Activated T-helper 2 cell treated with anti-CD3 and anti-CD28 coated beads, Interferon-gamma antibody, Interleukin-2, Interleukin-4, amounts not matched to agents 10 μg/mL and 5 μg/mL and 100 μg/mL, durations not matched to agents 14 hours and 24 hours and 36 hours (primary cell): ENCODE measurements at regions not wholly inside any gene's neighbourhood (a gene's known extent, or its start where the extent isn't known, plus 50 kb on each side); places are given as distances from the start of the nearest gene placed in this dataset.
"Not testable (repeated sequence)": the region's sequence is repeated elsewhere in the genome, so short reads cannot be mapped to it uniquely, and the experiment has no call there.

Source experiments
- DNase-seq: peaks from one replicate; pipeline ENCODE4 v3.0.0; 2021; ENCODE audit warnings: low spot score
- H3K27ac Mint-ChIP-seq: one replicate; pipeline ENCODE4 v1.8.0; 2021; ENCODE audit warnings: mixed read lengths
- H3K27me3 Mint-ChIP-seq: one replicate; pipeline ENCODE4 v1.8.0; 2021; ENCODE audit warnings: low read depth, mixed read lengths
- H3K36me3 Mint-ChIP-seq: one replicate; pipeline ENCODE4 v1.8.0; 2021; ENCODE audit warnings: low read depth, mixed read lengths
- H3K4me1 Mint-ChIP-seq: one replicate; pipeline ENCODE4 v1.8.0; 2021; ENCODE audit warnings: low read depth, mixed read lengths
- H3K4me3 Mint-ChIP-seq: one replicate; pipeline ENCODE4 v1.8.0; 2021; ENCODE audit warnings: low read depth, mild to moderate bottlenecking, moderate library complexity, mixed read lengths
- H3K9me3 Mint-ChIP-seq: one replicate; pipeline ENCODE4 v1.8.0; 2021; ENCODE audit warnings: mixed read lengths
- intact Hi-C: fragments of 100-400 bp; cut with micrococcal nuclease; formaldehyde crosslinking; loops from one replicate; pipeline ENCODE4 v1.15.1; 2023

DNA sequence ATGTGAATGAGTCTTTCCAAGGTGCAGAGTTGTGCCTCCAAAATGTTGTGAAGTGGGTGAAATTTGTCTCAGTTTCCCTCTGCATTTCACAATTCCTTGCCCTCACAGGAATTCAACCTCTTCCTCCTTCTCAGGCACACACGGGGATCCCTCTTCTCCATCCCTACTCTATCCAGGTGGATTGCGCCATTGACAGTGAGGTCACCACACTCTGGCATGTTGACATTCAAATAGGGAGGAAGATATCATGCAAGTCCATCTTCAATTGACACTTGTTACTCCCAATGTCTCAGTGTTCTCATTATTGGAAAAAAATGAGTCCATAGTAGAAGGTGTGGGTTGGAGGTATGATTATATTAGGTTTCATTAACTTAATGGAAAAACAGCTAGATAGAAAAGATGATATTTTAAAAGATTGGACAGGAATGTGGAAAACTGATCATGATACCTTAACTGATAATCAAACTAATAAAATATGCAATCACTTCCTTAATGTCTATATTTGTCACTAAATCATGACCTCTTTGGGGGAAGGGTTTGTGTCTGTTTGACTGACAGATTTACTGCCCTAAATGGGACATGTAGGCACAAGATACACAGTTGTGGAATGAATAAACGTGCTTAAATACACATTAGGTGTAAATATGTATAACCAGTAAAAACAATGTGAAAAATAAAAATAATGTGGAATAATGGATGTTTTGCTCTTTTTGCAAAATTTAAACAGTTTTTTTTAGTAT is 213.8 kb upstream of the SLC8A1 start:
- Mint-ChIP-seq H3K36me3 (no peaks in the 10 kb centered on the region), H3K4me1 (no peaks in the 10 kb centered on the region), H3K27me3 (no peaks in the 10 kb centered on the region), H3K9me3 (no peaks in the 10 kb centered on the region), H3K27ac (no peak overlapping the region), H3K4me3 (no peak overlapping the region)
- intact Hi-C loops, result no loop called here
- no peak for DNase-seq

- no peaks in the 10 kb centered on the region for H3K4me1 Mint-ChIP-seq
- H3K9me3 Mint-ChIP-seq, result no peaks in the 10 kb centered on the region
- no peak for DNase-seq
- intact Hi-C loops, result no loop called here
- no peak overlapping the region for H3K27ac Mint-ChIP-seq
- H3K27me3 Mint-ChIP-seq, result no peaks in the 10 kb centered on the region
- H3K4me3 Mint-ChIP-seq, result no peak overlapping the region
- no peaks in the 10 kb centered on the region for H3K36me3 Mint-ChIP-seq
These were observed 214.5 kb upstream of the SLC8A1 start for GRCh38 chr2:40666398-40666797.

DNA sequence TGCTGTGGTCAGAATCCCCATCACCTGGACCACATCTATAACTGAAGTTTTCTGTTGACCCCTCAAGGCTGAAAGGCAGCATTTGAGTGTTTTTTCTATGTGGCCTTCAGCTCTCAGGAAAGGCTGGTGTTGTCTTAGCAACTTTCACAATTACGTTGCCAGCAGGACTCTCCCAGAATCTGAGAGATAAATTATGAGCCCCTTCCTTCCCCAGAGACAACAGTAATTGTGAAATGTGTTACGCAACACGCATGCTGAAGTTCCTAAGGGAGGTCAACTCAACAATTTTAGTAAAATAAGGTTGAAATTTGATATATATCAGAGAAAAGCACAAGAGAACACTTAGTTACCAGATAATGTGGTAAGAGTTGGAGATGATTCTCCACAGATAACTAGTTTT is 216.5 kb upstream of the SLC8A1 start:
- H3K36me3 Mint-ChIP-seq, result no peaks in the 10 kb centered on the region
- H3K4me3 Mint-ChIP-seq, result no peak overlapping the region
- no peaks in the 10 kb centered on the region for H3K4me1 Mint-ChIP-seq
- no peaks in the 10 kb centered on the region for H3K27me3 Mint-ChIP-seq
- intact Hi-C loops, result no loop called here
- no peaks in the 10 kb centered on the region for H3K9me3 Mint-ChIP-seq
- DNase-seq, result no peak
- H3K27ac Mint-ChIP-seq, result no peak overlapping the region

DNA sequence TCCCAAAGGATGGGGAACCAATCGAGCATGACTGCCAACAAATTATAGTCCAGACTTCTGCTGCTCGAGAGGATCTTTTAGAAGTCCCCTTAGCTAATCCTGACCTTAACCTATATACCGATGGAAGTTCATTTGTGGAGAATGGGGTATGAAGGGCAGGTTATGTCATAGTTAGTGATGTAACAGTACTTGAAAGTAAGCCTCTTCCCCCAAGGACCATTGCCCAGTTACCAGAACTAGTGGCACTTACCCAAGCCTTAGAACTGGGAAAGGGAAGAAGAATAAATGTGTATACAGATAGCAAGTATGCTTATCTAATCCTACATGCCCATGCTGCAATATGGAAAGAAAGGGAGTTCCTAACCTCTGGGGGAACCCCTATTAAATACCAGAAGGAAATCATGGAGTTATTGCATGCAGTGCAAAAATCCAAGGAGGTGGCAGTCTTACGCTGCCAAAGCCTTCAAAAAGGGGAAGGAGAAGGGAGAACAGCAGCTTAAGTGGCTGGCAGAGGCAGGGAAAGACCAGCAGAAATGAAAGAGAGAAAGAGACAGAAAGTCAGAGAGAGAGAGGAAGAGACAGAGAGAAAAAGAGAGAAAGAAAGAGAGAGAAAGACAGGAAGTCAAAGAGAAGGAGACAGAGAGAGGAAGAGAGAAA is 224.4 kb upstream of the SLC8A1 start:
- H3K27ac Mint-ChIP-seq, H3K4me3 Mint-ChIP-seq, H3K36me3 Mint-ChIP-seq, DNase-seq, intact Hi-C loops, H3K4me1 Mint-ChIP-seq, H3K27me3 Mint-ChIP-seq: not testable (repeated sequence)
- H3K9me3 Mint-ChIP-seq, result peaks cover 12% of the 10 kb centered on the region

DNA sequence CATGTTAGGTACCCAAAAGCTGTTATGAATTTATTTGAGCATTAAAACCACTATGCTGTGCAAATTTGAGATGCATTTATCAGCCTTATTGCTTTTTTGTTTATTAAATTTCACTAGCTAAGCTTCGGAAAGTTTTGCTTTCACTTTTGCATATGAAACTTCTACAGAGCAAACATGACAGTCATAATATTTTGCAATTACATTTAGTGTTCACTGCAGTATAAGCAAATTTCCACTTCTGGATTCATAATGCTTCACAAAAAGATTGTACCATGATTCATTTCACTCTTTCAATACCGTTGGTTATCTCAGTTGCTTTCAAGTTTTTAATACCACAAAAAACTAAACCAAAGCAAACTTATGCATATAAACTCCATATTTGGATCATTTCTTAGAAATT is 228.7 kb upstream of the SLC8A1 start:
- H3K36me3 Mint-ChIP-seq, result no peaks in the 10 kb centered on the region
- H3K4me1 Mint-ChIP-seq, result peaks cover 5% of the 10 kb centered on the region
- DNase-seq, result no peak
- intact Hi-C loops, result no loop called here
- no peak overlapping the region for H3K4me3 Mint-ChIP-seq
- no peaks in the 10 kb centered on the region for H3K27me3 Mint-ChIP-seq
- H3K27ac Mint-ChIP-seq, result no peak overlapping the region
- peaks cover 24% of the 10 kb centered on the region for H3K9me3 Mint-ChIP-seq

DNA sequence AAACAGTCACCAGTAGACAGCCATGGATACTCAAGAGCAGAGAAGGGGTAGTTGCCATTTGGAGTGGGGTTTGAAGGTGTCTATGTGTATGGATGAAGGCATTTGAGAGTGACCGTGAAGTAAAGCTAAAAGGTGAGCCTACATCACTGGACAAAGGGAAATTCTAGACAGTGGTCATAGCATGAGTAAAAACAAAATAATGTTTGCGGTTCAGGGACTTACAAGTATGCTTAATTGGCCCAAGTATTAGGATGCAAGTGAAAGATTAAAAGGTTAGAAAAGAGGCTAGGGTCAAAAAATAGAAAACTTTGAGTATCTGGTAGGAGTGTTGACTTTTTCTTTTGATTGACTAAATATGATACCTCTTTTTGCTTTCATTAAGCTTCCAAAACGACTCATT is 238.1 kb upstream of the SLC8A1 start:
- H3K27ac Mint-ChIP-seq, result no peak overlapping the region
- intact Hi-C loops, result no loop called here
- H3K36me3 Mint-ChIP-seq, result no peaks in the 10 kb centered on the region
- no peaks in the 10 kb centered on the region for H3K4me1 Mint-ChIP-seq
- DNase-seq, result no peak
- peaks cover 3% of the 10 kb centered on the region for H3K9me3 Mint-ChIP-seq
- no peak overlapping the region for H3K4me3 Mint-ChIP-seq
- no peaks in the 10 kb centered on the region for H3K27me3 Mint-ChIP-seq

- Mint-ChIP-seq H3K9me3 (peaks cover 3% of the 10 kb centered on the region), H3K4me1 (no peaks in the 10 kb centered on the region), H3K4me3 (no peak overlapping the region), H3K36me3 (no peaks in the 10 kb centered on the region), H3K27me3 (no peaks in the 10 kb centered on the region), H3K27ac (no peak overlapping the region)
- intact Hi-C loops, result no loop called here
- DNase-seq, result no peak
These were observed 238.6 kb upstream of the SLC8A1 start for GRCh38 chr2:40690525-40690924.

GRCh38 chr2:40700231-40700954 is 248.5 kb upstream of the SLC8A1 start:
- Mint-ChIP-seq H3K27me3 (no peaks in the 10 kb centered on the region), H3K9me3 (no peaks in the 10 kb centered on the region), H3K4me3 (no peak overlapping the region), H3K36me3 (no peaks in the 10 kb centered on the region), H3K27ac (no peak overlapping the region), H3K4me1 (no peaks in the 10 kb centered on the region)
- intact Hi-C loops, result no loop called here
- no peak for DNase-seq

DNA sequence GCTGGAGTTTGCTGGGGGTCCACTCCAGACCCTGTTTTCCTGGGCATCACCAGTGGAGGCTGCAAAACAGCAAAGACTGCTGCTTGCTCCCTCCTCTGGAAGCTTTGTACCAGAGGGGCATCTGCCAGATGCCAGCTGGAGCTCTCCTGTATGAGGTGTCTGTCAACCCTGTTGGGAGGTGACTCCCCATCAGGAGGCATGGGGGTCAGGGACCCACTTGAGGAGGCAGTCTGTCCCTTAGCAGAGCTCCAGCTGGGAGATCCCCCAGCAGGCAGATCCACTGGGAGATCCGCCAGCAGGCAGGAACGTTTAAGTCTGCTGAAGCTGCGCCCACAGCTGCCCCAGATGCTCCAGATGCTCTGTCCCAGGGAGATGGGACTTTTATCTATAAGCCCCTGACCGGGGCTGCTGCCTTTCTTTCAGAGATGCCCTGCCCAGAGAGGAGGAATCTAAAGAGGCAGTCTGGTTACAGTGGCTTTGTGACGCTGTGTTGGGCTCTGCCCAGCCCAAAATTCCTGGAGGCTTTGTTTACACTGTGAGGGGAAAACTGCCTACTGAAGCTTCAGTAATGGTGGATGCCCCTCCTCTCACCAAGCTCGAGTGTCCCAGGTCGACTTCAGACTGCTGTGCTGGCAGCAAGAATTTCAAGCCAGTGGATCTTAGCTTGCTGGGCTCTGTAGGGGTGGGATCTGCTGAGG is 260.5 kb upstream of the SLC8A1 start:
- H3K27ac Mint-ChIP-seq, H3K27me3 Mint-ChIP-seq, H3K4me1 Mint-ChIP-seq, H3K9me3 Mint-ChIP-seq, H3K36me3 Mint-ChIP-seq, H3K4me3 Mint-ChIP-seq, DNase-seq, intact Hi-C loops: not testable (repeated sequence)

DNA sequence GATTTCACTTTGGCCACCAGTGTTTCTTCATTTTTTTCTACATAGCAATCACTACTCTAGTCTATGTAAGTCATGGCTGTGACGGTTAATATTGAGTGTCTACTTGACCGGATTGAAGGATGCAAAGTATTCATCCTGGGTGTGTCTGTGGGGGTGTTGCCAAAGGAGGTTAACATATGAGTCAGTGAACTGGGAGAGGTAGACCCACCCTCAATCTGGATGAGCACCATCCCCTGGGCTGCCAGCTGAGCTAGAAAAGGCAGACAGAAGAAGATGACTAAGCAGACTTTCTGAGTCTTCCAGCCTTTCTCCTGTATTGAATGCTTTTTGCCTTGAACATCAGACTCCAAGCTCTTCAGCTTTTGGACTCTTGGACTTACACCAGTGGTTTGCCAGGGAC is 265.0 kb upstream of the SLC8A1 start:
- intact Hi-C loops, result no loop called here
- H3K9me3 Mint-ChIP-seq, result no peaks in the 10 kb centered on the region
- H3K4me1 Mint-ChIP-seq, result no peaks in the 10 kb centered on the region
- DNase-seq, result no peak
- H3K36me3 Mint-ChIP-seq, result no peaks in the 10 kb centered on the region
- no peak overlapping the region for H3K4me3 Mint-ChIP-seq
- no peaks in the 10 kb centered on the region for H3K27me3 Mint-ChIP-seq
- no peak overlapping the region for H3K27ac Mint-ChIP-seq

DNA sequence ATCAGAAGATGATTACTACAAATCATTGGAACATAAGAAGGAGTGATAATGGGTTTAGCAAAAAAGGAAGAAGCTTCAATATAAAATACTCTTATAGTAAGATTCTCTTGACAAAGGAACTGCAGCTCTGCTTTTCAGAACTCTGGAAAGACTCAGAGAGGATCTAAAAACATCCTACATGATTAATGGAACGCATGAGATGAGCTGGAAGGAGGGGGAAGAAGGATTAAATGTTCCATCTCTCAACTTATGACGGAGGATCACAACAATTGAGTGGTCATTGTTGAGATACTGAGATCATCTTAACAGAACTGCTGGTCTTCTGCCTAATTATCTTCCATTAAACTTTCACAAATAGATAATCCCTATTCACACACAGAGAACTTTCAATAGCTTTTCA is 267.5 kb upstream of the SLC8A1 start:
- no peak overlapping the region for H3K27ac Mint-ChIP-seq
- no peaks in the 10 kb centered on the region for H3K4me1 Mint-ChIP-seq
- no peaks in the 10 kb centered on the region for H3K9me3 Mint-ChIP-seq
- no peak for DNase-seq
- H3K4me3 Mint-ChIP-seq, result no peak overlapping the region
- intact Hi-C loops, result no loop called here
- H3K36me3 Mint-ChIP-seq, result no peaks in the 10 kb centered on the region
- H3K27me3 Mint-ChIP-seq, result no peaks in the 10 kb centered on the region

DNA sequence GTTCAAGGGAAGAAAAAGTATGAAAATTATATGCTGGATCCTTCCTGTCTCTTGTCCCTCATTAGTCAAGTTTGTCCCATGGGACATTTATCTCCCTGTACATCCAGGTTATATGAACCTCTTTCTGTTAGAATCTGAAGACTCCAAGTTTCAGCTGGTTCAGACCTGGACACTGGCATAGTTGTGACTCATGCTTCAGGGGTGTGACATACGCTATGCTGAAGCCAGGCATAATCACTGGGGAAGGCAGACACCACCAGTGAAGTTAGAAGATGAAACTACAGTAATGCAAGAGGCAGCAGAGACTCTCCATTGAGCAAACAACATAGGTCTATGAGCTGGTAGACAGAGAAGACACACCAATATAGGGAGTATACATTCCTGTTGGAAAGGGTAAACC is 269.7 kb upstream of the SLC8A1 start:
- intact Hi-C loops, result no loop called here
- no peaks in the 10 kb centered on the region for H3K36me3 Mint-ChIP-seq
- no peak for DNase-seq
- no peak overlapping the region for H3K4me3 Mint-ChIP-seq
- H3K9me3 Mint-ChIP-seq, result no peaks in the 10 kb centered on the region
- H3K27me3 Mint-ChIP-seq, result no peaks in the 10 kb centered on the region
- no peaks in the 10 kb centered on the region for H3K4me1 Mint-ChIP-seq
- H3K27ac Mint-ChIP-seq, result no peak overlapping the region

DNA sequence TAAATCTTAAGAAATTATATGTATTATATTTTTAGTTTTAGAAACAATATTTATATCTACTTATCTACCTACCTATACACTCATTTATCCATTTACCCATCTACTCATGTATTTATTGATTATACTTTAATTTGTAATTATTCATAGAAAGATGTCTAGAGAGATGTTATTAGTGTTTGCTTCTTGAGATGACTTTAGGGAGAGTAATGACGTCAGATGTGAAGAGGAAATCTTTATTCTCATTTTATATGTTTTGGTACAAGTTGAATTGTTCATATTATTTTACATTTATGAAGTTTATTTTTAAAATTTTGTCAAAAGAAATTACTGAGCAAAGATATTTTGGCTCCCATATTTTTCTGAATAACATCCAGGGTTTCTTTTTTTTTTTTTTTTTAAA is 271.3 kb upstream of the SLC8A1 start:
- H3K27ac Mint-ChIP-seq, result no peak overlapping the region
- no peaks in the 10 kb centered on the region for H3K27me3 Mint-ChIP-seq
- H3K4me1 Mint-ChIP-seq, result no peaks in the 10 kb centered on the region
- no peak for DNase-seq
- intact Hi-C loops, result no loop called here
- H3K9me3 Mint-ChIP-seq, result no peaks in the 10 kb centered on the region
- no peak overlapping the region for H3K4me3 Mint-ChIP-seq
- H3K36me3 Mint-ChIP-seq, result no peaks in the 10 kb centered on the region
